HepG2 (cell line): ENCODE measurements at regions not wholly inside any gene's neighbourhood (a gene's known extent, or its start where the extent isn't known, plus 50 kb on each side); places are given as distances from the start of the nearest gene placed in this dataset.

Source experiments
- ATAC-seq: fragments of 200-7000 bp; cut with Tn5 transposase; 3 replicates; pipeline ENCODE4 v1.9.1; 2020; ENCODE audit warnings: mild to moderate bottlenecking, moderate library complexity
- BruUV-seq: library from RNA; stranded (reverse); fragments of 400-500 nt; replicated peaks from 2 replicates; lab custom pipeline; 2021; lab: Mats Ljungman, UMichigan
- CTCF ChIA-PET: fragments of 300-600 bp; formaldehyde crosslinking; extraction: SDS; loops from one replicate; lab custom pipeline; 2021; ENCODE audit warnings: low total read pairs, inconsistent platforms, low intra/inter-chr PET ratio; lab: Yijun Ruan, JAX
- POLR2A ChIA-PET: fragments of 350-600 bp; sonication (Branson Sonifier 250); formaldehyde crosslinking; loops from one replicate; lab custom pipeline; 2020; ENCODE audit warnings: antibody characterized with exemption, inconsistent platforms; lab: Yijun Ruan, JAX
- DNase-seq: peaks from one replicate; pipeline ENCODE4 v3.0.0-alpha.2; 2015; ENCODE audit warnings: low spot score
- FAIRE-seq: peaks from 3 replicates; lab custom pipeline; 2011; peaks lifted over from hg19 to GRCh38; lab: Jason Lieb, UNC
- H2AFZ ChIP-seq: one replicate; pipeline ENCODE4 v1.6.1; 2011; ENCODE audit warnings: low read length, inconsistent platforms
- H3K27ac ChIP-seq: fragments of 300-600 bp; 3 replicates; pipeline ENCODE4 v1.8.0; 2011; ENCODE audit warnings: mixed run types, mild to moderate bottlenecking, mixed read lengths, low read length, inconsistent platforms; ENCODE audit not compliant: insufficient read depth; ENCODE audit errors: extremely low read length
- H3K27me3 ChIP-seq, 2 experiments: fragments of 200-600 bp in 1 of 2; 2 replicates in 1 of 2; 3 replicates in 1 of 2; pipeline versions ENCODE4 v1.6.0 to v1.8.0; 2011; ENCODE audit warnings: low read length in 2 of 2, mild to moderate bottlenecking in 2 of 2, moderate library complexity in 2 of 2, inconsistent platforms in 1 of 2; ENCODE audit not compliant: insufficient read depth in 2 of 2, control insufficient read depth in 1 of 2
- H3K36me3 ChIP-seq, 2 experiments: fragments of 200-600 bp in 1 of 2; replicated peaks in 1 of 2; 2 replicates in 1 of 2; 3 replicates in 1 of 2; pipeline versions ENCODE4 v1.5.1 to v1.8.0; 2011; ENCODE audit warnings: low read length in 2 of 2, inconsistent platforms in 1 of 2; ENCODE audit not compliant: insufficient read depth in 2 of 2, control insufficient read depth in 1 of 2
- H3K4me1 ChIP-seq: 2 replicates; pipeline ENCODE4 v1.5.1; 2012; ENCODE audit warnings: low read length, inconsistent platforms; ENCODE audit not compliant: insufficient read depth
- H3K4me2 ChIP-seq: 2 replicates; pipeline ENCODE4 v1.6.0; 2011; ENCODE audit warnings: low read depth, low read length, inconsistent platforms
- H3K4me3 ChIP-seq, 3 experiments: fragments of 200-600 bp in 1 of 3; sonication (generic), shearing (Covaris generic) in 1 of 3; replicated peaks in 1 of 3; 2 replicates each; pipeline ENCODE4 v1.5.1; 2011 to 2016; ENCODE audit warnings: low read length in 3 of 3, inconsistent platforms in 2 of 3, low read depth in 2 of 3, mild to moderate bottlenecking in 2 of 3, control low read depth in 1 of 3, mixed read lengths in 1 of 3; ENCODE audit not compliant: insufficient read depth in 1 of 3
- H3K79me2 ChIP-seq: one replicate; pipeline ENCODE4 v1.6.1; 2011; ENCODE audit warnings: low read length, inconsistent platforms; ENCODE audit not compliant: insufficient read depth
- H3K9ac ChIP-seq: 2 replicates; pipeline ENCODE4 v1.6.0; 2011; ENCODE audit warnings: mild to moderate bottlenecking, low read depth, low read length, inconsistent platforms; ENCODE audit not compliant: insufficient read depth
- H3K9me3 ChIP-seq: 2 replicates; pipeline ENCODE4 v1.5.1; 2012; ENCODE audit warnings: mild to moderate bottlenecking, low read length
- H4K20me1 ChIP-seq: 2 replicates; pipeline ENCODE4 v1.6.0; 2011; ENCODE audit warnings: inconsistent platforms, mild to moderate bottlenecking, low read length, moderate library complexity; ENCODE audit not compliant: insufficient read depth
- CCAR2 ChIP-seq: fragments of 200-400 bp; formaldehyde crosslinking; optimal IDR thresholded peaks from 2 replicates; pipeline ENCODE3; 2018; ENCODE audit warnings: low read depth, mild to moderate bottlenecking, low read length, moderate library complexity
- FOSL2 ChIP-seq: sonication (generic); formaldehyde crosslinking; IDR thresholded peaks from 2 replicates; pipeline ENCODE4 v1.4.0; 2020; ENCODE audit warnings: missing genetic modification reagents
- FOXK2 ChIP-seq: fragments of 450-650 bp; IDR thresholded peaks from 2 replicates; pipeline ENCODE4 v1.6.1; 2016
- KDM3A ChIP-seq: IDR thresholded peaks from 2 replicates; pipeline ENCODE4 v1.6.1; 2018; ENCODE audit warnings: low read depth, missing compliant biosample characterization
- KDM5A ChIP-seq: fragments of 200-600 bp; sonication (generic); IDR thresholded peaks from 2 replicates; pipeline ENCODE4 v1.7.0; 2018; ENCODE audit warnings: antibody characterized with exemption, mild to moderate bottlenecking, low read length, borderline replicate concordance
- KLF6 ChIP-seq: IDR thresholded peaks from 2 replicates; pipeline ENCODE4 v1.8.0; 2016; ENCODE audit warnings: missing biosample characterization, missing genetic modification reagents
- MAFF ChIP-seq: IDR thresholded peaks from 2 replicates; pipeline ENCODE4 v1.6.1; 2011; ENCODE audit warnings: low read depth, low read length, improper control_type of control experiment
- MBNL3 ChIP-seq: fragments of 250-450 bp; sonication (Bioruptor Pico); conservative IDR thresholded peaks from 2 replicates; pipeline ENCODE4 v1.8.0; 2022; ENCODE audit warnings: mild to moderate bottlenecking, inconsistent platforms
- NONO ChIP-seq, 2 experiments: fragments of 450-650 bp in 1 of 2; sonication (generic) in 1 of 2; formaldehyde crosslinking in 1 of 2; IDR thresholded peaks in 1 of 2; conservative IDR thresholded peaks in 1 of 2; 2 replicates each; pipeline versions ENCODE4 v1.6.1 to v1.8.0; 2017 to 2022; ENCODE audit warnings: mild to moderate bottlenecking in 1 of 2, missing genetic modification reagents in 1 of 2, moderate library complexity in 1 of 2
- PHB2 ChIP-seq: fragments of 450-650 bp; IDR thresholded peaks from 2 replicates; pipeline ENCODE4 v1.6.1; 2018; ENCODE audit not compliant: partially characterized antibody
- REXO4 ChIP-seq: sonication (generic); formaldehyde crosslinking; IDR thresholded peaks from 2 replicates; pipeline ENCODE4 v1.8.0; 2022; ENCODE audit warnings: missing genetic modification reagents, mild to moderate bottlenecking, borderline replicate concordance
- TGIF2 ChIP-seq: IDR thresholded peaks from 2 replicates; pipeline ENCODE4 v1.6.1; 2016; ENCODE audit warnings: control low read depth, missing compliant biosample characterization
- ZBTB38 ChIP-seq: sonication (generic); formaldehyde crosslinking; IDR thresholded peaks from 2 replicates; pipeline ENCODE4 v1.5.1; 2020; ENCODE audit warnings: mild to moderate bottlenecking, missing genetic modification reagents
- ZNF430 ChIP-seq: sonication (generic); formaldehyde crosslinking; IDR thresholded peaks from 2 replicates; pipeline ENCODE4 v1.9.0; 2021; ENCODE audit warnings: mild to moderate bottlenecking, missing genetic modification reagents
- ZNF468 ChIP-seq: sonication (generic); formaldehyde crosslinking; IDR thresholded peaks from 2 replicates; pipeline ENCODE4 v1.8.0; 2022; ENCODE audit warnings: mild to moderate bottlenecking, moderate library complexity, missing genetic modification reagents
- ZNF839 ChIP-seq: sonication (generic); formaldehyde crosslinking; IDR thresholded peaks from 2 replicates; pipeline ENCODE4 v1.4.0; 2020; ENCODE audit warnings: missing genetic modification reagents, mild to moderate bottlenecking, borderline replicate concordance
- WGBS: methylation state at CpG from one replicate; pipeline ENCODE4 v1.1.6; 2017; ENCODE audit warnings: low lambda C conversion rate; 5-methylcytosine and 5-hydroxymethylcytosine counted together
- in situ Hi-C: cut with HindIII; loops from 2 replicates; pipeline ENCODE4 v1.10.0; 2017; ENCODE audit warnings: low pct_unique_long_range_greater_than_20kb; ENCODE audit not compliant: extremely low pct_ligation_motif_present
- intact Hi-C: fragments of 100-400 bp; cut with micrococcal nuclease; formaldehyde crosslinking; loops from one replicate; pipeline ENCODE4 v1.10.0; 2022; ENCODE audit not compliant: unreplicated experiment
- TF ChIP-seq, protein P1 (sequence below): sonication (generic); formaldehyde crosslinking; IDR thresholded peaks from 2 replicates; pipeline ENCODE4 v1.4.0; 2020; ENCODE audit warnings: mild to moderate bottlenecking, missing genetic modification reagents
- TF ChIP-seq, protein P2 (sequence below): sonication (generic); formaldehyde crosslinking; IDR thresholded peaks from 2 replicates; pipeline ENCODE4 v1.9.0; 2021; ENCODE audit warnings: missing genetic modification reagents, borderline replicate concordance
- TF ChIP-seq, protein P3 (sequence below), 2 experiments: sonication (generic) in 1 of 2; formaldehyde crosslinking in 1 of 2; IDR thresholded peaks; 2 replicates each; pipeline versions ENCODE4 v1.5.1 to v1.6.1; 2011 to 2020; ENCODE audit warnings: borderline replicate concordance in 1 of 2, low read depth in 1 of 2, low read length in 1 of 2, mild to moderate bottlenecking in 1 of 2, missing genetic modification reagents in 1 of 2, moderate library complexity in 1 of 2
- TF ChIP-seq, protein P4 (sequence below): sonication (generic); formaldehyde crosslinking; IDR thresholded peaks from 2 replicates; pipeline ENCODE4 v1.5.0; 2020; ENCODE audit warnings: missing genetic modification reagents, mild to moderate bottlenecking, borderline replicate concordance

DNA sequence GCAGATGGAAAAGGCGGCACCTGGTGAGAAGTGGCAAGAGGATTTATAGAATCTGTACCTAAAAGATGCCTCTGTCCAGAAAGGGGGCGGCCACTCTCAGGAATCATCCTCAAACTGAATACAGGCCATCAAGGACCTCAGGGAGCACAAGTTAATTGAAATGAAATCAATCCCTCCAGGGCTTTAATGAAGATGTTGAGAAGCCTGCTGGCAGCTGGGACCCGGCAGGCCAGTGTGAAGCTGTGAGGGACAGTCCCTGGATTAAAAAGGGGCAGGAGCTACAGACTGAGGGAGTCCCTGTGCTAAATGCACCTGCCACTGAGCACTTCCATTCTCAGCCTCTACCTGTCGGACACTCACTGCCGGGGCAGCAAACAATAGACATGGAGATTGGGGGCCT is 107.7 kb upstream of the GGTLC1 start (continued):
- TF ChIP-seq, protein P1, sequence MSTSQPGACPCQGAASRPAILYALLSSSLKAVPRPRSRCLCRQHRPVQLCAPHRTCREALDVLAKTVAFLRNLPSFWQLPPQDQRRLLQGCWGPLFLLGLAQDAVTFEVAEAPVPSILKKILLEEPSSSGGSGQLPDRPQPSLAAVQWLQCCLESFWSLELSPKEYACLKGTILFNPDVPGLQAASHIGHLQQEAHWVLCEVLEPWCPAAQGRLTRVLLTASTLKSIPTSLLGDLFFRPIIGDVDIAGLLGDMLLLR (CRISPR knock-in tag) = no peak
- TF ChIP-seq, protein P2, sequence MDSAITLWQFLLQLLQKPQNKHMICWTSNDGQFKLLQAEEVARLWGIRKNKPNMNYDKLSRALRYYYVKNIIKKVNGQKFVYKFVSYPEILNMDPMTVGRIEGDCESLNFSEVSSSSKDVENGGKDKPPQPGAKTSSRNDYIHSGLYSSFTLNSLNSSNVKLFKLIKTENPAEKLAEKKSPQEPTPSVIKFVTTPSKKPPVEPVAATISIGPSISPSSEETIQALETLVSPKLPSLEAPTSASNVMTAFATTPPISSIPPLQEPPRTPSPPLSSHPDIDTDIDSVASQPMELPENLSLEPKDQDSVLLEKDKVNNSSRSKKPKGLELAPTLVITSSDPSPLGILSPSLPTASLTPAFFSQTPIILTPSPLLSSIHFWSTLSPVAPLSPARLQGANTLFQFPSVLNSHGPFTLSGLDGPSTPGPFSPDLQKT = no peak
- TF ChIP-seq, protein P3, sequence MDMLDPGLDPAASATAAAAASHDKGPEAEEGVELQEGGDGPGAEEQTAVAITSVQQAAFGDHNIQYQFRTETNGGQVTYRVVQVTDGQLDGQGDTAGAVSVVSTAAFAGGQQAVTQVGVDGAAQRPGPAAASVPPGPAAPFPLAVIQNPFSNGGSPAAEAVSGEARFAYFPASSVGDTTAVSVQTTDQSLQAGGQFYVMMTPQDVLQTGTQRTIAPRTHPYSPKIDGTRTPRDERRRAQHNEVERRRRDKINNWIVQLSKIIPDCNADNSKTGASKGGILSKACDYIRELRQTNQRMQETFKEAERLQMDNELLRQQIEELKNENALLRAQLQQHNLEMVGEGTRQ (IDR thresholded peaks at IDR 0.05; ENCODE audit: low read depth, low read length) = no peak
- TF ChIP-seq, protein P3 (CRISPR knock-in tag; IDR thresholded peaks at IDR 0.05; ENCODE audit: borderline replicate concordance) = no peak

DNA sequence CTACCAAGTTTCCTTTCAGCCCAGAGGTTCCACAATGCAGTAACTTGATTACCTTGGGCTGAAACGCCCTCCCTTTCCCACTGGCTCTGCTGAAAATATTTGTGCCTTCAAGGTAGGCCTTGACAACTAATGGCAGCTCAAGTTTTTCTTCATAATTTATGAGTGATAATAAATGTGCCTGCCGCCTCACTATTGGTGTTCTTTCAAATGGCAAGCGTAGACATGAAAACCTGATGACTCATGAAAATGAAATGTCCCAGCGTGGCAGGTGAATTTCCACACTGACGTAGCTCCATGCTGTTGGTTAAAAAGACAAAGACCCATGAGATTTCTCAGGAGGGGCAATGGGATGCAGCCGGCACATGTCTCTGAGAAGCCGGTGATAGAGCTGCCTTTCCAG is 107.2 kb upstream of the GGTLC1 start:
- ATAC-seq = no peak
- no peak for FAIRE-seq
- BruUV-seq = no TSS peak
- no peak overlapping the region for H3K9ac ChIP-seq
- POLR2A ChIA-PET = no interaction called here
- CTCF ChIA-PET = no interaction called here
- no peak overlapping the region for H3K4me2 ChIP-seq
- H3K79me2 ChIP-seq = no peaks in the 10 kb centered on the region
- intact Hi-C loops (no loop called here), in situ Hi-C loops (no loop called here)
- H2AFZ ChIP-seq = no peak overlapping the region
- no peaks in the 10 kb centered on the region for H3K9me3 ChIP-seq
- no peaks in the 10 kb centered on the region for H3K4me1 ChIP-seq
- peaks cover 0 to 5% of the 10 kb centered on the region in 2 experiments; a peak in 1 of 5 replicates for H3K27me3 ChIP-seq
- H4K20me1 ChIP-seq = no peaks in the 10 kb centered on the region
- no peak overlapping the region for H3K27ac ChIP-seq
- no peaks in the 10 kb centered on the region for H3K36me3 ChIP-seq
- DNase-seq = no peak
- 43% methylated on average over 7 of the region's 7 CpGs for WGBS
- no peak overlapping the region for H3K4me3 ChIP-seq
- TF ChIP-seq ZBTB38 (no peak), MAFF (peak; percentile 76), MBNL3 (no peak), CCAR2 (no peak), KDM5A (no peak), ZNF430 (CRISPR knock-in tag) (no peak), REXO4 (no peak), KLF6 (no peak), PHB2 (no peak), FOXK2 (no peak), NONO (IDR thresholded peaks at IDR 0.05) (no peak), NONO (CRISPR knock-in tag; conservative IDR thresholded peaks at IDR 0.05) (no peak), ZNF468 (CRISPR knock-in tag) (no peak), KDM3A (CRISPR knock-in tag) (no peak), FOSL2 (CRISPR knock-in tag) (peak; percentile 25; the same call in 1 of the 2 replicates), ZNF839 (CRISPR knock-in tag) (no peak), TGIF2 (CRISPR knock-in tag) (no peak)
- TF ChIP-seq, protein P4, sequence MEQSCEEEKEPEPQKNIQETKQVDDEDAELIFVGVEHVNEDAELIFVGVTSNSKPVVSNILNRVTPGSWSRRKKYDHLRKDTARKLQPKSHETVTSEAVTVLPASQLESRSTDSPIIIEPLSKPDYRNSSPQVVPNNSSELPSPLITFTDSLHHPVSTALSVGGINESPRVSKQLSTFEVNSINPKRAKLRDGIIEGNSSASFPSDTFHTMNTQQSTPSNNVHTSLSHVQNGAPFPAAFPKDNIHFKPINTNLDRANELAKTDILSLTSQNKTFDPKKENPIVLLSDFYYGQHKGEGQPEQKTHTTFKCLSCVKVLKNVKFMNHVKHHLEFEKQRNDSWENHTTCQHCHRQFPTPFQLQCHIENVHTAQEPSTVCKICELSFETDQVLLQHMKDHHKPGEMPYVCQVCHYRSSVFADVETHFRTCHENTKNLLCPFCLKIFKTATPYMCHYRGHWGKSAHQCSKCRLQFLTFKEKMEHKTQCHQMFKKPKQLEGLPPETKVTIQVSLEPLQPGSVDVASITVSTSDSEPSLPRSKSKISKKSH (CRISPR knock-in tag) = no peak
